22Rv1 (cell line): ENCODE measurements at regions not wholly inside any gene's neighbourhood (a gene's known extent, or its start where the extent isn't known, plus 50 kb on each side); places are given as distances from the start of the nearest gene placed in this dataset.

Experiments
- ZFX ChIP-seq: fragments of 450-650 bp; IDR thresholded peaks from 2 replicates; pipeline ENCODE4 v1.6.1; 2017; ENCODE audit warnings: antibody characterized with exemption, borderline replicate concordance
- TF ChIP-seq, protein P1 (sequence below): fragments of 450-650 bp; IDR thresholded peaks from 2 replicates; pipeline ENCODE4 v1.5.1; 2017; ENCODE audit warnings: mild to moderate bottlenecking

GRCh38 chr20:52763321-52763853 is 208.8 kb upstream of the TSHZ2 start:
- TF ChIP-seq, protein P1, sequence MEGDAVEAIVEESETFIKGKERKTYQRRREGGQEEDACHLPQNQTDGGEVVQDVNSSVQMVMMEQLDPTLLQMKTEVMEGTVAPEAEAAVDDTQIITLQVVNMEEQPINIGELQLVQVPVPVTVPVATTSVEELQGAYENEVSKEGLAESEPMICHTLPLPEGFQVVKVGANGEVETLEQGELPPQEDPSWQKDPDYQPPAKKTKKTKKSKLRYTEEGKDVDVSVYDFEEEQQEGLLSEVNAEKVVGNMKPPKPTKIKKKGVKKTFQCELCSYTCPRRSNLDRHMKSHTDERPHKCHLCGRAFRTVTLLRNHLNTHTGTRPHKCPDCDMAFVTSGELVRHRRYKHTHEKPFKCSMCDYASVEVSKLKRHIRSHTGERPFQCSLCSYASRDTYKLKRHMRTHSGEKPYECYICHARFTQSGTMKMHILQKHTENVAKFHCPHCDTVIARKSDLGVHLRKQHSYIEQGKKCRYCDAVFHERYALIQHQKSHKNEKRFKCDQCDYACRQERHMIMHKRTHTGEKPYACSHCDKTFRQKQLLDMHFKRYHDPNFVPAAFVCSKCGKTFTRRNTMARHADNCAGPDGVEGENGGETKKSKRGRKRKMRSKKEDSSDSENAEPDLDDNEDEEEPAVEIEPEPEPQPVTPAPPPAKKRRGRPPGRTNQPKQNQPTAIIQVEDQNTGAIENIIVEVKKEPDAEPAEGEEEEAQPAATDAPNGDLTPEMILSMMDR = no peak
- TF ChIP-seq ZFX = no peak
